Tibial nerve (tissue), 3 donors: ENCODE measurements at regions not wholly inside any gene's neighbourhood (a gene's known extent, or its start where the extent isn't known, plus 50 kb on each side); places are given as distances from the start of the nearest gene placed in this dataset.

Experiments
- CTCF ChIP-seq, 5 experiments: fragments of 200-600 bp in 3 of 5; fragments of 450-650 bp in 2 of 5; sonication (generic) in 3 of 5; IDR thresholded peaks; one replicate each; pipeline ENCODE4 v1.5.1; 2016 to 2019; ENCODE audit warnings: antibody characterized with exemption in 5 of 5, mild to moderate bottlenecking in 3 of 5, moderate library complexity in 2 of 5
- POLR2A ChIP-seq, 2 donors: fragments of 450-650 bp; IDR thresholded peaks; one replicate each; pipeline ENCODE4 v1.6.1; 2017; ENCODE audit warnings: antibody characterized with exemption in 2 of 2, mild to moderate bottlenecking in 2 of 2, moderate library complexity in 2 of 2

GRCh38 chr12:76627346-76628135 is 68.0 kb upstream of the OSBPL8 start:
- TF ChIP-seq CTCF (IDR thresholded peaks at IDR 0.05) (no peak), POLR2A (IDR thresholded peaks at IDR 0.05) (no peak)
